HCT116 (cell line): ENCODE measurements at regions not wholly inside any gene's neighbourhood (a gene's known extent, or its start where the extent isn't known, plus 50 kb on each side); places are given as distances from the start of the nearest gene placed in this dataset.

ENCODE experiments used
- ATAC-seq: fragments of 200-7000 bp; cut with Tn5 transposase; 2 replicates; pipeline ENCODE4 v1.9.1; 2020; ENCODE audit warnings: mild to moderate bottlenecking, moderate library complexity
- BruUV-seq: library from RNA; stranded (reverse); fragments of 400-500 nt; replicated peaks from 2 replicates; lab custom pipeline; 2021; lab: Mats Ljungman, UMichigan
- CTCF ChIA-PET: fragments of 300-600 bp; sonication (Branson Sonifier 250); formaldehyde crosslinking; loops from one replicate; lab custom pipeline; 2021; ENCODE audit warnings: antibody characterized with exemption; lab: Charles Lee
- POLR2A ChIA-PET: fragments of 300-600, 350-600 bp; sonication (Branson Sonifier 250); formaldehyde crosslinking; loops from one replicate; lab custom pipeline; 2021; ENCODE audit warnings: antibody characterized with exemption; lab: Charles Lee
- RAD21 ChIA-PET, 2 experiments: fragments of 300-600 bp; sonication (Branson Sonifier 250); formaldehyde crosslinking; loops; one replicate each; lab custom pipeline; 2023; ENCODE audit warnings: low total read pairs in 2 of 2; ENCODE audit not compliant: uncharacterized antibody in 2 of 2, unreplicated experiment in 2 of 2, low non-redundant PET in 1 of 2; lab: Charles Lee
- DNase-seq: peaks from one replicate; pipeline ENCODE4 v3.0.0-alpha.2; 2010; ENCODE audit warnings: low read depth, low spot score
- H2AFZ ChIP-seq: fragments of 200-600 bp; shearing (Covaris generic), sonication (generic); 2 replicates; pipeline ENCODE4 v1.6.1; 2017; ENCODE audit warnings: low read depth, mixed run types, mixed read lengths, antibody characterized with exemption, low read length; ENCODE audit not compliant: poor library complexity, severe bottlenecking
- H3K27ac ChIP-seq: 2 replicates; pipeline ENCODE4 v1.5.1; 2012; ENCODE audit warnings: low read depth, low read length
- H3K27me3 ChIP-seq: fragments of 200-600 bp; sonication (generic); 2 replicates; pipeline ENCODE4 v1.6.1; 2016; ENCODE audit warnings: mixed run types, low read length, mixed read lengths; ENCODE audit not compliant: insufficient read depth
- H3K36me3 ChIP-seq, 2 experiments: fragments of 200-500 bp in 1 of 2; fragments of 200-600 bp in 1 of 2; sonication (Bioruptor generic) in 1 of 2; sonication (generic) in 1 of 2; 2 replicates each; pipeline versions ENCODE4 v1.5.1 to v1.6.1; 2014 to 2016; ENCODE audit warnings: low read length in 2 of 2, inconsistent platforms in 1 of 2, mixed read lengths in 1 of 2, mixed run types in 1 of 2; ENCODE audit not compliant: insufficient read depth in 2 of 2, control insufficient read depth in 1 of 2
- H3K4me1 ChIP-seq, 2 experiments: fragments of 200-600 bp in 1 of 2; sonication (generic) in 1 of 2; 2 replicates each; pipeline versions ENCODE4 v1.5.1 to v1.6.1; 2012 to 2017; ENCODE audit warnings: low read length in 2 of 2, inconsistent platforms in 1 of 2, mild to moderate bottlenecking in 1 of 2, mixed read lengths in 1 of 2, mixed run types in 1 of 2, moderate library complexity in 1 of 2; ENCODE audit not compliant: insufficient read depth in 2 of 2, control insufficient read depth in 1 of 2
- H3K4me2 ChIP-seq: fragments of 200-600 bp; sonication (generic); 2 replicates; pipeline ENCODE4 v1.6.1; 2017; ENCODE audit warnings: mixed run types, low read length, mixed read lengths
- H3K4me3 ChIP-seq, 2 experiments: fragments of 200-600 bp in 1 of 2; sonication (generic) in 1 of 2; replicated peaks in 1 of 2; 2 replicates each; pipeline ENCODE4 v1.5.1; 2011 to 2016; ENCODE audit warnings: low read length in 2 of 2, control low read depth in 1 of 2, low read depth in 1 of 2, mild to moderate bottlenecking in 1 of 2, mixed read lengths in 1 of 2, mixed run types in 1 of 2
- H3K79me2 ChIP-seq: fragments of 200-600 bp; sonication (generic); 2 replicates; pipeline ENCODE4 v1.6.1; 2017; ENCODE audit warnings: mild to moderate bottlenecking, mixed run types, low read length, moderate library complexity, mixed read lengths; ENCODE audit not compliant: insufficient read depth
- H3K9ac ChIP-seq: fragments of 200-600 bp; sonication (generic); 2 replicates; pipeline ENCODE4 v1.6.1; 2016; ENCODE audit warnings: low read length, mixed read lengths
- H3K9me2 ChIP-seq: fragments of 200-600 bp; sonication (generic), shearing (Covaris generic); 2 replicates; pipeline ENCODE4 v1.6.1; 2017; ENCODE audit warnings: mixed run types, mild to moderate bottlenecking, moderate library complexity; ENCODE audit not compliant: insufficient read depth
- H3K9me3 ChIP-seq, 2 experiments: fragments of 200-500 bp in 1 of 2; fragments of 200-600 bp in 1 of 2; sonication (Bioruptor generic) in 1 of 2; sonication (generic) in 1 of 2; 2 replicates each; pipeline ENCODE4 v1.6.1; 2014 to 2017; ENCODE audit warnings: low read length in 2 of 2, mixed read lengths in 2 of 2, inconsistent platforms in 1 of 2, low read depth in 1 of 2, mild to moderate bottlenecking in 1 of 2, mixed run types in 1 of 2, moderate library complexity in 1 of 2; ENCODE audit not compliant: control insufficient read depth in 1 of 2, insufficient read depth in 1 of 2
- H4K20me1 ChIP-seq: fragments of 200-600 bp; sonication (generic), shearing (Covaris generic); 2 replicates; pipeline ENCODE4 v1.6.1; 2017; ENCODE audit warnings: mixed run types, mild to moderate bottlenecking, moderate library complexity; ENCODE audit not compliant: insufficient read depth
- CBX3 ChIP-seq: IDR thresholded peaks from 2 replicates; pipeline ENCODE4 v1.6.1; 2012; ENCODE audit warnings: low read depth
- EGR1 ChIP-seq: IDR thresholded peaks from 2 replicates; pipeline ENCODE4 v1.6.1; 2012; ENCODE audit warnings: low read depth
- ELF1 ChIP-seq: IDR thresholded peaks from 2 replicates; pipeline ENCODE4 v1.6.1; 2012; ENCODE audit warnings: low read depth, borderline replicate concordance
- EZH2phosphoT487 ChIP-seq: fragments of 200-600 bp; IDR thresholded peaks from 2 replicates; pipeline ENCODE4 v1.6.1; 2018; ENCODE audit warnings: antibody characterized with exemption, borderline replicate concordance
- POLR2A ChIP-seq: IDR thresholded peaks from 2 replicates; pipeline ENCODE4 v1.7.0; 2011; ENCODE audit warnings: borderline replicate concordance; ENCODE audit not compliant: insufficient read depth, insufficient read length; ENCODE audit errors: extremely low read depth
- RAD21 ChIP-seq: IDR thresholded peaks from 2 replicates; pipeline ENCODE4 v1.6.1; 2012; ENCODE audit warnings: low read depth, mild to moderate bottlenecking
- SIN3A ChIP-seq: IDR thresholded peaks from 2 replicates; pipeline ENCODE4 v1.6.1; 2012; ENCODE audit warnings: low read depth
- SRF ChIP-seq: IDR thresholded peaks from 2 replicates; pipeline ENCODE4 v1.6.1; 2012; ENCODE audit warnings: low read depth
- TCF7L2 ChIP-seq: IDR thresholded peaks from 2 replicates; pipeline ENCODE4 v1.7.0; 2011; ENCODE audit warnings: borderline replicate concordance, inconsistent platforms; ENCODE audit not compliant: insufficient read depth, insufficient read length; ENCODE audit errors: extremely low read depth
- YY1 ChIP-seq: IDR thresholded peaks from 2 replicates; pipeline ENCODE4 v1.6.1; 2011; ENCODE audit warnings: low read length, low read depth, moderate library complexity, mild to moderate bottlenecking; ENCODE audit not compliant: insufficient replicate concordance; ENCODE audit errors: extremely low read depth
- ZFX ChIP-seq: fragments of 450-650 bp; IDR thresholded peaks from 2 replicates; pipeline ENCODE4 v1.6.1; 2017
- ZNF274 ChIP-seq: fragments of 200-500 bp; sonication (Bioruptor generic); IDR thresholded peaks from 2 replicates; pipeline ENCODE4 v1.6.1; 2014; ENCODE audit warnings: mild to moderate bottlenecking, low read depth, low read length, inconsistent platforms
- intact Hi-C: fragments of 100-400 bp; cut with micrococcal nuclease; formaldehyde crosslinking; loops from 2 replicates; pipeline ENCODE4 v1.10.0; 2022
- TF ChIP-seq, protein P1 (sequence below): IDR thresholded peaks from 2 replicates; pipeline ENCODE4 v1.6.1; 2012; ENCODE audit warnings: low read depth
- TF ChIP-seq, protein P2 (sequence below): IDR thresholded peaks from 2 replicates; pipeline ENCODE4 v1.6.1; 2012

DNA sequence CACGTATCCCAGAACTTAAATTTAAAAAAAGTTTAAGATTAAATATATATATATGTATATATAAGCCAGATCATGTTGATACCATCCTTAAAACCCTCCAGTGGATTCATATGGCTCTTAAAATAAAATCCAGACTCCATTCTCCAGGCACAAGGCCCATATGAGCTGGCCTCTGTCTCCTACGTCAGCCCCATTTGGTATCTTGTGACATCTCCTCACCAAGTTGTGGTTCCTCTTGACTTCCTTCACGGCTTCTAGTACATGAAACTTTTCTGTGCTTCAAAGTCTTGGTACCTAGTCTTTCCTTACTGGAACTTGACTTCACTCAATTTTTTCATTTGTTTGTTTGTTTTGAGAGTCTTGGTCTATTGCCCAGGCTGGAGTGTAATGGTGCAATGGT is 61.3 kb downstream of the PRLHR start (continued):
- TF ChIP-seq, protein P1, sequence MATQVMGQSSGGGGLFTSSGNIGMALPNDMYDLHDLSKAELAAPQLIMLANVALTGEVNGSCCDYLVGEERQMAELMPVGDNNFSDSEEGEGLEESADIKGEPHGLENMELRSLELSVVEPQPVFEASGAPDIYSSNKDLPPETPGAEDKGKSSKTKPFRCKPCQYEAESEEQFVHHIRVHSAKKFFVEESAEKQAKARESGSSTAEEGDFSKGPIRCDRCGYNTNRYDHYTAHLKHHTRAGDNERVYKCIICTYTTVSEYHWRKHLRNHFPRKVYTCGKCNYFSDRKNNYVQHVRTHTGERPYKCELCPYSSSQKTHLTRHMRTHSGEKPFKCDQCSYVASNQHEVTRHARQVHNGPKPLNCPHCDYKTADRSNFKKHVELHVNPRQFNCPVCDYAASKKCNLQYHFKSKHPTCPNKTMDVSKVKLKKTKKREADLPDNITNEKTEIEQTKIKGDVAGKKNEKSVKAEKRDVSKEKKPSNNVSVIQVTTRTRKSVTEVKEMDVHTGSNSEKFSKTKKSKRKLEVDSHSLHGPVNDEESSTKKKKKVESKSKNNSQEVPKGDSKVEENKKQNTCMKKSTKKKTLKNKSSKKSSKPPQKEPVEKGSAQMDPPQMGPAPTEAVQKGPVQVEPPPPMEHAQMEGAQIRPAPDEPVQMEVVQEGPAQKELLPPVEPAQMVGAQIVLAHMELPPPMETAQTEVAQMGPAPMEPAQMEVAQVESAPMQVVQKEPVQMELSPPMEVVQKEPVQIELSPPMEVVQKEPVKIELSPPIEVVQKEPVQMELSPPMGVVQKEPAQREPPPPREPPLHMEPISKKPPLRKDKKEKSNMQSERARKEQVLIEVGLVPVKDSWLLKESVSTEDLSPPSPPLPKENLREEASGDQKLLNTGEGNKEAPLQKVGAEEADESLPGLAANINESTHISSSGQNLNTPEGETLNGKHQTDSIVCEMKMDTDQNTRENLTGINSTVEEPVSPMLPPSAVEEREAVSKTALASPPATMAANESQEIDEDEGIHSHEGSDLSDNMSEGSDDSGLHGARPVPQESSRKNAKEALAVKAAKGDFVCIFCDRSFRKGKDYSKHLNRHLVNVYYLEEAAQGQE, result no peak
- no peak for TF ChIP-seq EGR1
- no peak for TF ChIP-seq CBX3
- no peak for TF ChIP-seq POLR2A
- no peak for TF ChIP-seq ELF1
- no peak for TF ChIP-seq EZH2phosphoT487

DNA sequence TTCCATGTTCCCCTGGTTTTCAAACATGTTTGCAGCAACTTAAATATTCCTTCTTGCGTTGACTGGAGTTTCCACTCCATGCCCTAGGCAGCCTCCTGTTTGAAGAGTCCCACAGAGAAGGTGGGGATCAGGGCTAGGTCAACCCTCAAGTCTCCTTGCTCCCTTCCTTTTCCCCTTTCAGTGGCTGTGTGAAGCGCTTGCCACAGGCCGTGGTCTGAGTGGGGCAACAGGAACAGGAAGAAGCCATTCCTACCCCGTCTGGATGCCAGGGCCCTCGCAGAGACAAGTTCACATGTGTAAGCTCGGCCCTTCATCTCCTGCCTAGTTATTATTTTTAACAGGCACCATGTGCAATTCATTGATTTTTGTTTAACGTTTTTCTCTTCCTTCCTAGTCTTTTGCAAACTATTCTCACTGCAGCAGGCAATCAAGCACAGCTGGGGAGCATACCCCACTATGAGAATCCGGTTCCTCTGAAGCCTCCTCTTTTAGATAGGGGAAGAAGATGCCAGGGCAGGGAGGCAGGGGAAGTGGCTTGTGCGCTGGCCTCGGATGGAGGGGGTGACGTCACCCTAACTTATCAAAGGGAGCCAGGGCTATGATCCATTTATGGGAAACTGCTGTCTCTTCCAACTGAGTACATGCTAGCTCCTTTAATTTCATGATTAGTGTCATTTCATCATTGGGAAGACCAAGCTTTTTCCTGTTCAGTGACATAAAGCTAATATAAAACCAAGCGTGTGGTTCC is 64.2 kb downstream of the PRLHR start:
- ChIA-PET RAD21 (no interaction called here), POLR2A (no interaction called here), CTCF (interaction anchor here (2.7 kb wide), 1 partner anchor 13 kb away, joined by 6 read pairs; no protein-coding TSS in a partner anchor)
- BruUV-seq, result no TSS peak
- H3K36me3 ChIP-seq, result no peaks in the 10 kb centered on the region
- no peaks in the 10 kb centered on the region for H3K27me3 ChIP-seq
- DNase-seq (no peak), ATAC-seq (no peak)
- intact Hi-C loops, result no loop called here
- H3K9me2 ChIP-seq, result no peaks in the 10 kb centered on the region
- TF ChIP-seq SIN3A, result no peak
- no peak for TF ChIP-seq RAD21
- no peak for TF ChIP-seq TCF7L2
- no peak for TF ChIP-seq ZFX
- TF ChIP-seq, protein P2, sequence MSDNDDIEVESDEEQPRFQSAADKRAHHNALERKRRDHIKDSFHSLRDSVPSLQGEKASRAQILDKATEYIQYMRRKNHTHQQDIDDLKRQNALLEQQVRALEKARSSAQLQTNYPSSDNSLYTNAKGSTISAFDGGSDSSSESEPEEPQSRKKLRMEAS, result no peak
- TF ChIP-seq SRF, result no peak
- no peak for TF ChIP-seq ZNF274
- TF ChIP-seq YY1, result no peak
- no peak for TF ChIP-seq POLR2A
- H3K4me3 ChIP-seq, result no peak overlapping the region
- no peaks in the 10 kb centered on the region for H3K4me1 ChIP-seq
- H4K20me1 ChIP-seq, result no peaks in the 10 kb centered on the region
- no peak overlapping the region for H3K27ac ChIP-seq
- no peak overlapping the region for H3K4me2 ChIP-seq
- H3K9me3 ChIP-seq, result no peaks in the 10 kb centered on the region
- H3K9ac ChIP-seq, result no peak overlapping the region
- H3K79me2 ChIP-seq, result no peaks in the 10 kb centered on the region
- no peak overlapping the region for H2AFZ ChIP-seq
